Panc1 (cell line): ENCODE measurements at regions not wholly inside any gene's neighbourhood (a gene's known extent, or its start where the extent isn't known, plus 50 kb on each side); places are given as distances from the start of the nearest gene placed in this dataset.

Experiments used
- ATAC-seq: fragments of 200-7000 bp; cut with Tn5 transposase; 2 replicates; pipeline ENCODE4 v1.9.1; 2020; ENCODE audit warnings: mild to moderate bottlenecking, moderate library complexity
- BruUV-seq: library from RNA; stranded (reverse); fragments of 400-500 nt; replicated peaks from 2 replicates; lab custom pipeline; 2021; lab: Mats Ljungman, UMichigan
- CTCF ChIA-PET: fragments of 300-600 bp; sonication (Branson Sonifier 250); formaldehyde crosslinking; loops from one replicate; lab custom pipeline; 2022; ENCODE audit warnings: antibody characterized with exemption; lab: Charles Lee
- POLR2A ChIA-PET: fragments of 300-600 bp; sonication (Branson Sonifier 250); formaldehyde crosslinking; loops from one replicate; lab custom pipeline; 2022; ENCODE audit warnings: antibody characterized with exemption; lab: Charles Lee
- DNase-seq: peaks from one replicate; pipeline ENCODE4 v3.0.0-alpha.2; 2010; ENCODE audit warnings: low read depth, low spot score
- H3K27ac ChIP-seq: 2 replicates; pipeline ENCODE4 v1.5.1; 2011; ENCODE audit warnings: mild to moderate bottlenecking, low read length, inconsistent platforms
- H3K27me3 ChIP-seq: fragments of 200-500 bp; sonication (Bioruptor generic); 2 replicates; pipeline ENCODE4 v1.6.0; 2014; ENCODE audit warnings: low read length, inconsistent platforms; ENCODE audit not compliant: control insufficient read depth, insufficient read depth
- H3K36me3 ChIP-seq: fragments of 200-500 bp; sonication (Bioruptor generic); 2 replicates; pipeline ENCODE4 v1.5.1; 2014; ENCODE audit warnings: inconsistent platforms, mild to moderate bottlenecking, low read length, moderate library complexity; ENCODE audit not compliant: control insufficient read depth, insufficient read depth
- H3K4me1 ChIP-seq: 2 replicates; pipeline ENCODE4 v1.5.1; 2011; ENCODE audit warnings: inconsistent platforms, mild to moderate bottlenecking, low read length, moderate library complexity; ENCODE audit not compliant: control insufficient read depth, insufficient read depth
- H3K4me3 ChIP-seq, 2 experiments: 2 replicates each; pipeline ENCODE4 v1.5.1; 2011 to 2012; ENCODE audit warnings: low read depth in 2 of 2, low read length in 2 of 2, mild to moderate bottlenecking in 2 of 2, inconsistent platforms in 1 of 2, moderate library complexity in 1 of 2
- H3K9me3 ChIP-seq: fragments of 200-500 bp; sonication (Bioruptor generic); 2 replicates; pipeline ENCODE4 v1.5.1; 2014; ENCODE audit warnings: low read depth, mild to moderate bottlenecking, inconsistent platforms, low read length, moderate library complexity; ENCODE audit not compliant: control insufficient read depth, insufficient read depth
- POLR2AphosphoS5 ChIP-seq: IDR thresholded peaks from 2 replicates; pipeline ENCODE4 v1.6.1; 2012; ENCODE audit warnings: mild to moderate bottlenecking, low read depth, low read length, moderate library complexity
- SIN3A ChIP-seq: IDR thresholded peaks from 2 replicates; pipeline ENCODE4 v1.6.1; 2012; ENCODE audit warnings: low read depth, mild to moderate bottlenecking, low read length, moderate library complexity, borderline replicate concordance; ENCODE audit not compliant: insufficient read depth
- TCF7L2 ChIP-seq: IDR thresholded peaks from 2 replicates; pipeline ENCODE4 v1.6.1; 2011; ENCODE audit warnings: mild to moderate bottlenecking, low read depth, low read length, inconsistent platforms
- in situ Hi-C: cut with HindIII; loops from 2 replicates; pipeline ENCODE4 v1.10.0; 2016; ENCODE audit warnings: low sequenced_read_pairs, low pct_unique_long_range_greater_than_20kb
- intact Hi-C: fragments of 100-400 bp; cut with micrococcal nuclease; formaldehyde crosslinking; loops from one replicate; pipeline ENCODE4 v1.10.0; 2022; ENCODE audit not compliant: unreplicated experiment
- TF ChIP-seq, protein P1 (sequence below): fragments of 450-650 bp; IDR thresholded peaks from 2 replicates; pipeline ENCODE4 v1.5.1; 2017; ENCODE audit warnings: mild to moderate bottlenecking
- TF ChIP-seq, protein P2 (sequence below), 2 experiments: IDR thresholded peaks; 2 replicates each; pipeline ENCODE4 v1.6.1; 2011 to 2012; ENCODE audit warnings: low read depth in 2 of 2, control low read depth in 1 of 2, low read length in 1 of 2, mild to moderate bottlenecking in 1 of 2, moderate library complexity in 1 of 2; ENCODE audit not compliant: insufficient read depth in 1 of 2

DNA sequence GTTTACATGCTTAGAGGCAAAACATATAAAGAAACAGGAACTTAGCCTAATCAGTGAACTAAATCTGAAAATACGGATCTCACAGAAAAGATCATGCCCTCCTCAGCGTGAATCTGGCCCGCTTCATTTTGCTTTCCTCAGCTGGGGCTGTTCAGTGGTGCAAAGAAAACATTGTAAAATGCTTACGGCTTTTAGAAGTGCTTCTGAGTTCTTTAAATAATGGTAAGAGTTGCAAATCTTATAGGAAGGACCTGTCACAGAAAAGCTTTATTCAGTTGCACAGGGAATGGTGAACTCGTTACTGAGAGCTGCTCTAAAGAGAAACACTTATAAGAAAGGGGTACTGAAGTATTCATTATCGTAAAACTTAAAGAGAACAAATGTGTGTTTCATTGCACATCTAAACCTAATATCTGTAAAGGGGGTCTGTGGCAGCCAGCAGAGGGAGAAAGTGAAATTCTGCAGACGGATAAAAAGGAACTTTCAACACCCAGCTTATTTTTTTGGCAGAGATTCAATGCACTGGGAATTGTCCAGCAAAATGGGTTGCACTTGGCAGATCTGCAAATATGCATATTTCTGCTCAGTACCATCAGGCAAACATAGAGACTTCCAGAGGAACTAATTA, 139.2 kb upstream of the ANK2 start:
- no peak overlapping the region; a peak in 1 of 4 replicates for H3K4me3 ChIP-seq
- no TSS peak for BruUV-seq
- no peak overlapping the region for H3K27ac ChIP-seq
- POLR2A ChIA-PET: no interaction called here
- H3K4me1 ChIP-seq: no peaks in the 10 kb centered on the region
- DNase-seq (no peak), ATAC-seq (no peak)
- CTCF ChIA-PET: interaction anchor here (0.7 kb wide), 1 partner anchor 64 kb away, joined by 3 read pairs; no protein-coding TSS in a partner anchor
- TF ChIP-seq TCF7L2: no peak
- TF ChIP-seq SIN3A: no peak
- TF ChIP-seq, protein P1, sequence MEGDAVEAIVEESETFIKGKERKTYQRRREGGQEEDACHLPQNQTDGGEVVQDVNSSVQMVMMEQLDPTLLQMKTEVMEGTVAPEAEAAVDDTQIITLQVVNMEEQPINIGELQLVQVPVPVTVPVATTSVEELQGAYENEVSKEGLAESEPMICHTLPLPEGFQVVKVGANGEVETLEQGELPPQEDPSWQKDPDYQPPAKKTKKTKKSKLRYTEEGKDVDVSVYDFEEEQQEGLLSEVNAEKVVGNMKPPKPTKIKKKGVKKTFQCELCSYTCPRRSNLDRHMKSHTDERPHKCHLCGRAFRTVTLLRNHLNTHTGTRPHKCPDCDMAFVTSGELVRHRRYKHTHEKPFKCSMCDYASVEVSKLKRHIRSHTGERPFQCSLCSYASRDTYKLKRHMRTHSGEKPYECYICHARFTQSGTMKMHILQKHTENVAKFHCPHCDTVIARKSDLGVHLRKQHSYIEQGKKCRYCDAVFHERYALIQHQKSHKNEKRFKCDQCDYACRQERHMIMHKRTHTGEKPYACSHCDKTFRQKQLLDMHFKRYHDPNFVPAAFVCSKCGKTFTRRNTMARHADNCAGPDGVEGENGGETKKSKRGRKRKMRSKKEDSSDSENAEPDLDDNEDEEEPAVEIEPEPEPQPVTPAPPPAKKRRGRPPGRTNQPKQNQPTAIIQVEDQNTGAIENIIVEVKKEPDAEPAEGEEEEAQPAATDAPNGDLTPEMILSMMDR: no peak
- no peak for TF ChIP-seq POLR2AphosphoS5
- TF ChIP-seq, protein P2, sequence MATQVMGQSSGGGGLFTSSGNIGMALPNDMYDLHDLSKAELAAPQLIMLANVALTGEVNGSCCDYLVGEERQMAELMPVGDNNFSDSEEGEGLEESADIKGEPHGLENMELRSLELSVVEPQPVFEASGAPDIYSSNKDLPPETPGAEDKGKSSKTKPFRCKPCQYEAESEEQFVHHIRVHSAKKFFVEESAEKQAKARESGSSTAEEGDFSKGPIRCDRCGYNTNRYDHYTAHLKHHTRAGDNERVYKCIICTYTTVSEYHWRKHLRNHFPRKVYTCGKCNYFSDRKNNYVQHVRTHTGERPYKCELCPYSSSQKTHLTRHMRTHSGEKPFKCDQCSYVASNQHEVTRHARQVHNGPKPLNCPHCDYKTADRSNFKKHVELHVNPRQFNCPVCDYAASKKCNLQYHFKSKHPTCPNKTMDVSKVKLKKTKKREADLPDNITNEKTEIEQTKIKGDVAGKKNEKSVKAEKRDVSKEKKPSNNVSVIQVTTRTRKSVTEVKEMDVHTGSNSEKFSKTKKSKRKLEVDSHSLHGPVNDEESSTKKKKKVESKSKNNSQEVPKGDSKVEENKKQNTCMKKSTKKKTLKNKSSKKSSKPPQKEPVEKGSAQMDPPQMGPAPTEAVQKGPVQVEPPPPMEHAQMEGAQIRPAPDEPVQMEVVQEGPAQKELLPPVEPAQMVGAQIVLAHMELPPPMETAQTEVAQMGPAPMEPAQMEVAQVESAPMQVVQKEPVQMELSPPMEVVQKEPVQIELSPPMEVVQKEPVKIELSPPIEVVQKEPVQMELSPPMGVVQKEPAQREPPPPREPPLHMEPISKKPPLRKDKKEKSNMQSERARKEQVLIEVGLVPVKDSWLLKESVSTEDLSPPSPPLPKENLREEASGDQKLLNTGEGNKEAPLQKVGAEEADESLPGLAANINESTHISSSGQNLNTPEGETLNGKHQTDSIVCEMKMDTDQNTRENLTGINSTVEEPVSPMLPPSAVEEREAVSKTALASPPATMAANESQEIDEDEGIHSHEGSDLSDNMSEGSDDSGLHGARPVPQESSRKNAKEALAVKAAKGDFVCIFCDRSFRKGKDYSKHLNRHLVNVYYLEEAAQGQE (IDR thresholded peaks at IDR 0.05; ENCODE audit: insufficient read depth in 1 of 2, low read depth in 2 of 2, low read length in 1 of 2): no peak
- H3K9me3 ChIP-seq: no peaks in the 10 kb centered on the region
- in situ Hi-C loops: no loop called here
- no peaks in the 10 kb centered on the region for H3K36me3 ChIP-seq
- intact Hi-C loops: no loop called here
- H3K27me3 ChIP-seq: no peaks in the 10 kb centered on the region

- ChIA-PET CTCF (no interaction called here), POLR2A (no interaction called here)
- Histone ChIP-seq H3K4me3 (no peak overlapping the region), H3K27me3 (no peaks in the 10 kb centered on the region), H3K27ac (no peak overlapping the region), H3K36me3 (no peaks in the 10 kb centered on the region), H3K4me1 (no peaks in the 10 kb centered on the region), H3K9me3 (no peaks in the 10 kb centered on the region)
- intact Hi-C loops (no loop called here), in situ Hi-C loops (no loop called here)
- DNase-seq (no peak), ATAC-seq (no peak)
- no TSS peak for BruUV-seq
- TF ChIP-seq, protein P2 (IDR thresholded peaks at IDR 0.05; ENCODE audit: insufficient read depth in 1 of 2, low read depth in 2 of 2, low read length in 1 of 2): no peak
- TF ChIP-seq TCF7L2 (no peak), POLR2AphosphoS5 (no peak), SIN3A (no peak)
- TF ChIP-seq, protein P1: no peak
These were observed 132.6 kb upstream of the ANK2 start for GRCh38 chr4:112916868-112917267.
